ENCODE measurements at regions not wholly inside any gene's neighbourhood (a gene's known extent, or its start where the extent isn't known, plus 50 kb on each side); places are given as distances from the start of the nearest gene placed in this dataset.
"Not testable (repeated sequence)": the region's sequence is repeated elsewhere in the genome, so short reads cannot be mapped to it uniquely, and the experiment has no call there.

GRCh38 chr16:33965534-33965933 is 506.1 kb downstream of the TP53TG3F start:
- H3K9me3 ChIP-seq (ENCODE audit: low read depth, low read length); DNase-seq (ENCODE audit: insufficient read length, low spot score, missing footprints); H4K20me1 ChIP-seq (ENCODE audit: insufficient read depth, low read length); H2AFZ ChIP-seq (ENCODE audit: low read length); H3K4me1 ChIP-seq (ENCODE audit: insufficient read depth, low read length); H3K27ac ChIP-seq (ENCODE audit: low read depth, low read length); H3K36me3 ChIP-seq (ENCODE audit: insufficient read depth, low read length); H3K27me3 ChIP-seq (ENCODE audit: insufficient read depth, low read length); H3K4me2 ChIP-seq (ENCODE audit: insufficient read depth, low read length); H3K79me2 ChIP-seq (ENCODE audit: insufficient read depth, low read length); H3K4me3 ChIP-seq (ENCODE audit: insufficient read depth, low read length): not testable (repeated sequence)

DNA sequence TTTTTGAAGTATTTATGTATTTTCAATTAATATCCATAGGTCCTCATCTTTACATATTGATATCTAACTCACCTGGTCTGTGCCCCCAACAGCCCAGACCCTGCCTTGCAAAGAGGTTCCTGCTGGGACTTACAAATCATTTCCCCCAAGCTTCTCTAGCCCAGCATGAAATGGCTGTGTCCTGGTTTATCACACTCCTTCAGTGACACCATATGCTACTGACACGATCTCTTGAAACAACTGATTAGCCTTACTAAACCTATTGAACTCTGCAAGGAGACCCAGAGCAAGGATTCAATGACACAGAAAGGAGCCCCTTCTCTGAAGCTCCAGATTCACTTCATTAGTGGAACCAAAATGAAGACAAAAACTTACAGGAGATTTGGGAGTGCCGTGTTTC is 507.4 kb downstream of the TP53TG3F start:
- not testable (repeated sequence) for H2AFZ ChIP-seq (ENCODE audit: low read length); H3K79me2 ChIP-seq (ENCODE audit: insufficient read depth, low read length); H3K27me3 ChIP-seq (ENCODE audit: insufficient read depth, low read length); H3K36me3 ChIP-seq (ENCODE audit: insufficient read depth, low read length); H3K27ac ChIP-seq (ENCODE audit: low read depth, low read length); H3K9me3 ChIP-seq (ENCODE audit: low read depth, low read length); DNase-seq (ENCODE audit: insufficient read length, low spot score, missing footprints); H3K4me1 ChIP-seq (ENCODE audit: insufficient read depth, low read length); H3K4me2 ChIP-seq (ENCODE audit: insufficient read depth, low read length); H4K20me1 ChIP-seq (ENCODE audit: insufficient read depth, low read length); H3K4me3 ChIP-seq (ENCODE audit: insufficient read depth, low read length)

GRCh38 chr16:33974557-33974956 is 515.1 kb downstream of the TP53TG3F start:
- not testable (repeated sequence) for H3K36me3 ChIP-seq (ENCODE audit: insufficient read depth, low read length); H3K4me2 ChIP-seq (ENCODE audit: insufficient read depth, low read length); H2AFZ ChIP-seq (ENCODE audit: low read length); DNase-seq (ENCODE audit: insufficient read length, low spot score, missing footprints); H3K27me3 ChIP-seq (ENCODE audit: insufficient read depth, low read length); H3K4me3 ChIP-seq (ENCODE audit: insufficient read depth, low read length); H3K27ac ChIP-seq (ENCODE audit: low read depth, low read length); H4K20me1 ChIP-seq (ENCODE audit: insufficient read depth, low read length); H3K79me2 ChIP-seq (ENCODE audit: insufficient read depth, low read length); H3K4me1 ChIP-seq (ENCODE audit: insufficient read depth, low read length); H3K9me3 ChIP-seq (ENCODE audit: low read depth, low read length)

DNA sequence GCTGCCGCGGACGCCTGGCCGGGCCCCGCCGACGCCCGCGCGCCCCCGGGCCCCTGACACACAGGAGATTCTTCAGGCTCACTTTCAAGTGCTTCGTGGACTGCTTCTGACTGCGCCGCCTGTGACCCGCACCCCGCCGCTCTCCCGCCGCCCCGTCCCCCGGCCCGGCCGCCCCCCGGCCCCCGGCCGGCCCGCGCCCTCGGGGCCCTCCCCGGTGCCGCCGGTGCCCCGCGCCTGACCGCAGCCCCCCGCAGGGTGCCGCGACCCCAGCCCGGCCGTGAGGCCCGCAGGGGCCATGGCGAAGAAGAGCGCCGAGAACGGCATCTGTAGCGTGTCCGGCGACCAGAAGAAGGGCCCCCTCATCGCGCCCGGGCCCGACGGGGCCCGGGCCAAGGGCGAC is 516.3 kb downstream of the TP53TG3F start:
- H2AFZ ChIP-seq (ENCODE audit: low read length); H3K27ac ChIP-seq (ENCODE audit: low read depth, low read length); DNase-seq (ENCODE audit: insufficient read length, low spot score, missing footprints); H3K9me3 ChIP-seq (ENCODE audit: low read depth, low read length); H3K27me3 ChIP-seq (ENCODE audit: insufficient read depth, low read length); H3K36me3 ChIP-seq (ENCODE audit: insufficient read depth, low read length); H3K4me3 ChIP-seq (ENCODE audit: insufficient read depth, low read length); H3K4me2 ChIP-seq (ENCODE audit: insufficient read depth, low read length); H3K79me2 ChIP-seq (ENCODE audit: insufficient read depth, low read length); H3K4me1 ChIP-seq (ENCODE audit: insufficient read depth, low read length); H4K20me1 ChIP-seq (ENCODE audit: insufficient read depth, low read length): not testable (repeated sequence)

DNA sequence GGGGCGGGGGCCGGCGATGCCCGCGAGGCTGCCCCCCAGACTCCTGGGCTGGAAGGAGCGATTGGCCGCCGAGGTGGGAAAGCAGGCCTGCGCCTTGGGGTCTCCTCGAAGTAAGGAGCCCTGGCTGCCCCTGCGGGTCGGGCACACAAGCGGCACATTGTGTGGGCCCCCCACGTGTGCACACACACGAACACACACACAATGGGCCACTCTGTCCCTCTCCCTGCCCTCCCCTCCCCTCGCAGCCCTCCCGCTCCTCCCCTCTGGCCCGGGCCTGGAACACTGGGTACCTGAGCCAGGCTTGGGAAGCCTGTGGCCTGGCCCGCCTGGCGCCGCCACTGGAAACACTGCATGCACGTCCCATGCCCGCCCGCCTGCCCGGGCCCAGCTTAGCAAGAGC is 517.1 kb downstream of the TP53TG3F start:
- H3K27ac ChIP-seq (ENCODE audit: low read depth, low read length); H3K36me3 ChIP-seq (ENCODE audit: insufficient read depth, low read length); H3K4me3 ChIP-seq (ENCODE audit: insufficient read depth, low read length); H4K20me1 ChIP-seq (ENCODE audit: insufficient read depth, low read length); DNase-seq (ENCODE audit: insufficient read length, low spot score, missing footprints); H3K79me2 ChIP-seq (ENCODE audit: insufficient read depth, low read length); H3K27me3 ChIP-seq (ENCODE audit: insufficient read depth, low read length); H3K4me2 ChIP-seq (ENCODE audit: insufficient read depth, low read length); H3K4me1 ChIP-seq (ENCODE audit: insufficient read depth, low read length); H3K9me3 ChIP-seq (ENCODE audit: low read depth, low read length); H2AFZ ChIP-seq (ENCODE audit: low read length): not testable (repeated sequence)

DNA sequence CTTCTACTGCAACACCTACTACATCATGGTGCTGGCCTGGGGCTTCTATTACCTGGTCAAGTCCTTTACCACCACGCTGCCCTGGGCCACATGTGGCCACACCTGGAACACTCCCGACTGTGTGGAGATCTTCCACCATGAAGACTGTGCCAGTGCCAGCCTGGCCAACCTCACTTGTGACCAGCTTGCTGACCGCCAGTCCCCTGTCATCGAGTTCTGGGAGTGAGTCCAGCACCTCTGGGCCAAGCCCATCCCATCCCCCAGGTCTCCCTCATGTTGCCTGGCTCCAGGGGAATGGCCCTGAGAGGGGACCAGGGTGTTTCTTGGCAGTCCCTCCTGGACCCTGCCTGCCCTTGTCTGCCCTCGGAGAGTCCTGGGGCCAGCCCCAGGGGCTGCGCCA is 519.4 kb downstream of the TP53TG3F start:
- not testable (repeated sequence) for H4K20me1 ChIP-seq (ENCODE audit: insufficient read depth, low read length); H3K27ac ChIP-seq (ENCODE audit: low read depth, low read length); H3K4me1 ChIP-seq (ENCODE audit: insufficient read depth, low read length); H3K27me3 ChIP-seq (ENCODE audit: insufficient read depth, low read length); H3K79me2 ChIP-seq (ENCODE audit: insufficient read depth, low read length); H3K4me2 ChIP-seq (ENCODE audit: insufficient read depth, low read length); H3K36me3 ChIP-seq (ENCODE audit: insufficient read depth, low read length); H3K9me3 ChIP-seq (ENCODE audit: low read depth, low read length); H2AFZ ChIP-seq (ENCODE audit: low read length); H3K4me3 ChIP-seq (ENCODE audit: insufficient read depth, low read length); DNase-seq (ENCODE audit: insufficient read length, low spot score, missing footprints)

- H3K79me2 ChIP-seq (ENCODE audit: insufficient read depth, low read length); H3K9me3 ChIP-seq (ENCODE audit: low read depth, low read length); H3K27me3 ChIP-seq (ENCODE audit: insufficient read depth, low read length); DNase-seq (ENCODE audit: insufficient read length, low spot score, missing footprints); H4K20me1 ChIP-seq (ENCODE audit: insufficient read depth, low read length); H3K4me1 ChIP-seq (ENCODE audit: insufficient read depth, low read length); H2AFZ ChIP-seq (ENCODE audit: low read length); H3K4me2 ChIP-seq (ENCODE audit: insufficient read depth, low read length); H3K4me3 ChIP-seq (ENCODE audit: insufficient read depth, low read length); H3K27ac ChIP-seq (ENCODE audit: low read depth, low read length); H3K36me3 ChIP-seq (ENCODE audit: insufficient read depth, low read length): not testable (repeated sequence)
These were observed 520.2 kb downstream of the TP53TG3F start for GRCh38 chr16:33979613-33980012.

DNA sequence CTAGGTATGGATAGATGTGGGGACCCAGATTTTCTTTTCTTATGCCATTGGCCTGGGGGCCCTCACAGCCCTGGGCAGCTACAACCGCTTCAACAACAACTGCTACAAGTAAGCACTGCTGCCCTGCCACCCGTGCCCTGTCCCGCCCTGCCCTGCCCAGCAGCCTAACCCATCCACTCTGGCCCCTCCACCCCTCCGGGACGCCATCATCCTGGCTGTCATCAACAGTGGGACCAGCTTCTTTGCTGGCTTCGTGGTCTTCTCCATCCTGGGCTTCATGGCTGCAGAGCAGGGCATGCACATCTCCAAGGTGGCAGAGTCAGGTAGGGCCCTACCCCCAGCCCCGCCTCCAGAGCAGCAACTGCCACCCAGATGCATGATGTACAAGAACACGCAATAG is 521.3 kb downstream of the TP53TG3F start:
- H3K79me2 ChIP-seq (ENCODE audit: insufficient read depth, low read length): not testable (repeated sequence)

GRCh38 chr16:33984428-33984827 is 525.0 kb downstream of the TP53TG3F start:
- not testable (repeated sequence) for H3K4me2 ChIP-seq (ENCODE audit: insufficient read depth, low read length); H3K4me1 ChIP-seq (ENCODE audit: insufficient read depth, low read length); H2AFZ ChIP-seq (ENCODE audit: low read length); H3K27ac ChIP-seq (ENCODE audit: low read depth, low read length); H3K79me2 ChIP-seq (ENCODE audit: insufficient read depth, low read length); H3K36me3 ChIP-seq (ENCODE audit: insufficient read depth, low read length); H3K27me3 ChIP-seq (ENCODE audit: insufficient read depth, low read length); DNase-seq (ENCODE audit: insufficient read length, low spot score, missing footprints); H4K20me1 ChIP-seq (ENCODE audit: insufficient read depth, low read length); H3K4me3 ChIP-seq (ENCODE audit: insufficient read depth, low read length); H3K9me3 ChIP-seq (ENCODE audit: low read depth, low read length)

More for the DNA sequence above, 521.3 kb downstream of the TP53TG3F start:
- not testable (repeated sequence) for H4K20me1 ChIP-seq (ENCODE audit: insufficient read depth, low read length); H3K4me2 ChIP-seq (ENCODE audit: insufficient read depth, low read length); H3K9me3 ChIP-seq (ENCODE audit: low read depth, low read length); H3K27ac ChIP-seq (ENCODE audit: low read depth, low read length); H2AFZ ChIP-seq (ENCODE audit: low read length); DNase-seq (ENCODE audit: insufficient read length, low spot score, missing footprints); H3K4me3 ChIP-seq (ENCODE audit: insufficient read depth, low read length); H3K4me1 ChIP-seq (ENCODE audit: insufficient read depth, low read length); H3K36me3 ChIP-seq (ENCODE audit: insufficient read depth, low read length); H3K27me3 ChIP-seq (ENCODE audit: insufficient read depth, low read length)
